GM19395 (cell line): ENCODE measurements at regions not wholly inside any gene's neighbourhood (a gene's known extent, or its start where the extent isn't known, plus 50 kb on each side); places are given as distances from the start of the nearest gene placed in this dataset.
"Not testable (repeated sequence)": the region's sequence is repeated elsewhere in the genome, so short reads cannot be mapped to it uniquely, and the experiment has no call there.

Source experiments
- ATAC-seq: cut with Tn5 transposase; IDR thresholded peaks from one replicate; pipeline ENCODE4 v1.9.1; 2021; ENCODE audit warnings: mild to moderate bottlenecking, moderate library complexity; ENCODE audit not compliant: unreplicated experiment

DNA sequence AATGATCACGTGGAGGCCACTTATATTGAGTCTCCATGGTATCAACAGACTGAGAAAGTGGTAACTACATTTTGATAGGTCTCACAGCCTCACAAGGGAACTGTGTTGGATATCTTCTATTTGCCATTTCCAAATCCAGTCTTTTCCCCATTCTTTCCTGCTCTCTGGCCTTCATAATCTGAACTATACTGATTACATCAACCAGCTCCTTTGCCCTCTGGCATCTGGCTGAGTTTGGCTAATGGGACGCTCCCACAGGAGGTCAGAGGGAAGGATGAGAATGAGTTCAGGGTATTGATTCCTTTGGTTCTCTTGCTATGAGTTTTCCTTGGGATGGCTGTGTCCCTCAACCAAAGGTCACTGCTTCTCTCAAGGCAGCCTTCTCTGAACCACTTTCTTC lies 152.6 kb downstream of the RTL9 start:
- no peak for ATAC-seq

DNA sequence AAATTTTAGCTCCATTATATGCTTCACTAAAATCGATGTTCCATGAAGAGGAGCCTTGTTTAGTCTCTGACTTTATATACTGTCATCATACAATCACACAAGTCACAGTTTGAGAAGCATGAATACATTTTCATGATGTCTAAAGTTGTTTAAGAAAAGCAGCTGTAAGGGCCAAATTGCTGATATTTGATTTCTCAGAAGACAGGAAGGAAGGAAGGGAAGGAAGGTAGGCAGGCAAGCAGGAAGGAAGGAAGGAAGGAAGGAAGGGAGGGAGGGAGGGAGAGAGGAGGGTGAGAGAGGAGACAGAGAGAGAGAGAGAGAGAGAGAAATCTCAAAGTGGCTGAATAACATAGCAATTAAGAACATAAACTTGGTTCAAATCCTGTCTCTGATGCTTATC lies 153.7 kb downstream of the RTL9 start:
- ATAC-seq: no peak

GRCh38 chrX:110514509-110514908 lies 155.9 kb downstream of the RTL9 start:
- no peak for ATAC-seq

DNA sequence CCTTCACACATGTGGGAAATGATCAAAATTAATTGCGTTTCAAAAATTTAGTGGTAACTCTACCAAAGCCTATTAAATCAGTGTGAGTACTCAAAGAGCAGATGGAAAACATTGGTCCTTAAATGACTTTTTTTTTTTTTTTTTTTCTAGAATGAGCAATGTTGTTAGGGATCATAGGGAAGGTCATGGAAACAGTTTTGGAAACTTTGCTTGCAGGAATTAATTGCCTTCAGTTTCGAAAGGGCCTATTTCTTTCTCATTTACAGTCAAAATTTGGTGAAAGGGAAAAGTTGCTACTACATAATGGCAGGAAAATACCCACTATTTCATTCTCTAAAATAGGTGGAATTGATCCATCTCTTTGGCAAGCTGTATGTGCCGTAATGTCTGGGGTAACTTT lies 160.9 kb downstream of the RTL9 start:
- no peak for ATAC-seq

GRCh38 chrX:110519906-110520452 lies 161.3 kb downstream of the RTL9 start:
- ATAC-seq: no peak

DNA sequence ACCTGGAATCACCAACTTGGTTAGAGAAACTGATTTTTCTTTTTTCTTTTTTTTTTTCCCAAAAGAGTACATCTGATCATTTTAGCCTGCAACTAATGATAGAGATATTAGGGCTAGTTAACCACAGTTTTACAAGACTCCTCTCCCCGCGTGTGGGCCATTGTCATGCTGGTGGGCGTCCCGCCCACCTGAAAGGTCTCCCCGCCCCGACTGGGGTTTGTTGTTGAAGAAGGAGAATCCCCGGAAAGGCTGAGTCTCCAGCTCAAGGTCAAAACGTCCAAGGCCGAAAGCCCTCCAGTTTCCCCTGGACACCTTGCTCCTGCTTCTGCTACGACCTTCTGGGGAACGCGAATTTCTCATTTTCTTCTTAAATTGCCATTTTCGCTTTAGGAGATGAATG lies 162.0 kb downstream of the RTL9 start:
- not testable (repeated sequence) for ATAC-seq

- ATAC-seq: no peak
Measured at GRCh38 chrX:110531873-110532580, 173.4 kb downstream of the RTL9 start.

- ATAC-seq: no peak
Measured at GRCh38 chrX:110532581-110532931, 173.9 kb downstream of the RTL9 start.

GRCh38 chrX:110536816-110537215 lies 178.2 kb downstream of the RTL9 start:
- ATAC-seq: no peak

- ATAC-seq: no peak
Measured at GRCh38 chrX:110541266-110541665, 182.6 kb downstream of the RTL9 start.

DNA sequence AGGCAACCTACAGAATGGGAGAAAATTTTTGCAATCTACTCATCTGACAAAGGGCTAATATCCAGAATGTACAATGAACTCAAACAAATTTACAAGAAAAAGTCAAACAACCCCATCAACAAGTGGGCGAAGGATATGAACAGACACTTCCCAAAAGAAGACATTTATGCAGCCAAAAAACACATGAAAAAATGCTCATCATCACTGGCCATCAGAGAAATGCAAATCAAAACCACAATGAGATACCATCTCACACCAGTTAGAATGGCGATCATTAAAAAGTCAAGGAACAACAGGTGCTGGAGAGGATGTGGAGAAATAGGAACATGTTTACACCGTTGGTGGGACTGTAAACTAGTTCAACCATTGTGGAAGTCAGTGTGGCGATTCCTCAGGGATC lies 192.2 kb downstream of the RTL9 start:
- ATAC-seq: not testable (repeated sequence)

- ATAC-seq: no peak
Measured at GRCh38 chrX:110557864-110558263, 199.2 kb downstream of the RTL9 start.

GRCh38 chrX:110558406-110558805 lies 199.8 kb downstream of the RTL9 start:
- no peak for ATAC-seq

GRCh38 chrX:110561034-110561433 lies 202.4 kb downstream of the RTL9 start:
- no peak for ATAC-seq

DNA sequence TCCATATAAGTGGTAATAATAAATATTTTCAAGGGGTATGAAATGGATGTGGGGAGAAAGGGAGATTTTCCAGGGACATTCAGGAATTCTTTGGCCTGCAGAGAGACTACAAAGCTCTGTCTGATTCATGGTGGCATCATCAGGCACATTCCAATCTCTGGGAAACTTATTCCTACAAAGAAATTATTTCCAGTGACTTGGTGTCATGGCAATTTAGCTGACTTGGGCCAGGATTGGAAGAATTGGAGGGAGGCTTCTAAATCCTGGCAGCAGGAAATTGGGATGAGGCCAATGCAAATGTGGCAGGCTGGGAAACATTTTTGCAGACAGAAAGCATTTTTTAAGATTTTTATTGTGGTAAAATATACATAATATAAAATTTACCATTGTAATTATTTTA lies 204.6 kb downstream of the RTL9 start:
- ATAC-seq: no peak

DNA sequence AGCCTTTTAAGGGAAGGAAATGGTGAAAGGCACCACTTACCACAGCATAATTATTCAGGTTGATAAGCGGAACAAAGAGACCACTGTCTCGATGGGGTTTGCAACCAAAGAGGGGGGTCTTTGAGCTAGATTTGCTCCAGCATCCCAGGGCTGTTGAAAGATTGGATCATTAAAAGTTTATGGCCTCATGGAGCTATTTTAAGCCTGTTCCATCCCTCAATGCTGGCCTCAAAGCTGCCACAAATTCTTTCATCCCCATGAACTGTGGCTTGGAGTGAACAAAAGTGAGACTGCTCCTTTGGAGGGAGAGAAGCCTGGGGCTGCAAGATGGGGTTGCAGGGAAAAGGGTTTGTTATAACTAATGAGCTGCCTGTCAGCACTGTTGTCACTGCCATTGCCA lies 209.8 kb downstream of the RTL9 start:
- ATAC-seq: no peak

- ATAC-seq: no peak
Measured at GRCh38 chrX:110569506-110569905, 210.9 kb downstream of the RTL9 start.

GRCh38 chrX:110578270-110578669 lies 217.3 kb downstream of the CHRDL1 start:
- no peak for ATAC-seq

DNA sequence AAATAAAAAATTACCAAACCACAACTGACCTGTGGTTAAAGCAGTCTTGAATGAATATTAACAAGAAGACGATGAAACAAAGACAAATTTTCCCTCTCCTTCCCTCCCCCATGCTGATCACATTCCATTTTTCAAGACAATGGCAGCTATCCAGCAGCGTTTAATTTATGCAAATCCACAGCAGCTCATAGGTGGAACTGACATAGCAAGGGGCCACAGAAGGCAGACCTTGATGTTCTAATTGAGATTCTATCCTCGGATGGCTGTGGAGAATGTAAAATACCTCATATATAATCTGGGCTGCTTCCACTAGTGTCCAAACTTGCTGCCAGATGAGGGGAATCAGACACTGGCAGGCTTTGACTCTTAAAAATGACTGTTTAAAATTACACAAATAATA lies 211.5 kb downstream of the CHRDL1 start:
- no peak for ATAC-seq

- ATAC-seq: no peak
Measured at GRCh38 chrX:110588164-110588563, 207.5 kb downstream of the CHRDL1 start.

DNA sequence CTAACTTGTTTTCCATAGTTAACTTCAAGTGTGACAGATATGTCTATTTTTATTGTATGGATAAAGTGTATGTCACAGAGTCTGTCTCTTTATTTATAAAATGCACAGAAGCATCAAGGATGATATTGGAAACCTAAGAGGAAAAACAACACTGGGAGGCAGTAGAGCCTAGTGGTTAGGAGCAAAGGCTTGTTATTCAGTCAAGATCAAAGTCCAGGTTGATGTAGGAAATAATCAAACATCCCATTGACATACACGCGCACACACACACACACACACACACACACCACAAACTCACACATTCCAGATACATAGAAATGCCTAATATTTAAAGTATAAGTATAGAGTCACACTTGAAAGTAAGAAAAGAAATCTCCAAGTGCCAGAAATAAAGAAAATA lies 206.8 kb downstream of the CHRDL1 start:
- no peak for ATAC-seq

DNA sequence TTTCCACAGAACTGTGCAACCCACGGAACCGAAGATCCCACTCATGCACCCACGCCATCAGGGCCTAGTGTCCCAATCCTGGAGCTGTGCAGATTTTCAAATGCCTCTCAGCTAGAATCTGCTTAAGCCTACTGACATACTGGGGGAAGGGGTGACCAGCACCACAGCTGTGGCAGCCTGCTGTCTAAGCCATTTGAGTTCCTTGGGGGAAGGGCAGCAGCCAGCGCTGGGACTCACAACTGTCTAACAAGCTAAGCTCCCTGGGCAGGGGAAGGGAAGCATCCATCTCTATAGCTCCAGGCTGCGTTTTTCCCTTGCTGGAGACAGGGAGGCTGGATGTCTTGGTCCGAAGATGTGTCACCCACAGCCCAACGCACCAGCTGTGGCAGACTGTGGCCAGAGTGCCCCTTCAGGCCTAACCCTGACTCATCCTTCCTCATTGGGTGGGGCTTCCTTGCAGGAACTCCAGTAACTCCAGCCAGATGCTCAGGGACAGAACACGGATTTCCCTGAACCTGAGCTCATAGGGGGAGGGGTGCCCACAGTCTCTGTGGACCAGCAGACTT lies 194.8 kb downstream of the CHRDL1 start:
- ATAC-seq: no peak

GRCh38 chrX:110614596-110614995 lies 181.0 kb downstream of the CHRDL1 start:
- ATAC-seq: no peak
